Thyroid gland (tissue), 4 donors: ENCODE measurements at regions not wholly inside any gene's neighbourhood (a gene's known extent, or its start where the extent isn't known, plus 50 kb on each side); places are given as distances from the start of the nearest gene placed in this dataset.

Experiments used
- DNase-seq, 2 donors: peaks; one replicate each; pipeline ENCODE4 v3.0.0-alpha.2; 2019
- H3K27ac ChIP-seq, 3 donors: fragments of 200-600 bp; sonication (generic); 1 replicate in 2 of 3; 2 replicates in 1 of 3; pipeline ENCODE4 v1.5.1; 2016 to 2019; ENCODE audit warnings: mild to moderate bottlenecking in 1 of 3, moderate library complexity in 1 of 3
- H3K27me3 ChIP-seq: fragments of 200-600 bp; sonication (generic); one replicate; pipeline ENCODE4 v1.5.1; 2019
- H3K36me3 ChIP-seq, 2 donors: fragments of 200-600 bp; sonication (generic); one replicate each; pipeline ENCODE4 v1.5.1; 2016 to 2019
- H3K4me1 ChIP-seq, 2 donors: fragments of 200-600 bp; sonication (generic); one replicate each; pipeline ENCODE4 v1.5.1; 2017 to 2019
- H3K4me3 ChIP-seq, 3 donors: fragments of 200-600 bp; sonication (generic); replicated peaks in 1 of 3; 1 replicate in 2 of 3; 2 replicates in 1 of 3; pipeline ENCODE4 v1.5.1; 2016; ENCODE audit warnings: mild to moderate bottlenecking in 1 of 3
- H3K9me3 ChIP-seq: fragments of 200-600 bp; sonication (generic); one replicate; pipeline ENCODE4 v1.5.1; 2017
- CTCF ChIP-seq, 6 experiments: fragments of 200-600 bp in 3 of 6; fragments of 450-650 bp in 3 of 6; sonication (generic) in 3 of 6; IDR thresholded peaks; one replicate each; pipeline ENCODE4 v1.5.1; 2016 to 2019; ENCODE audit warnings: antibody characterized with exemption in 6 of 6, mild to moderate bottlenecking in 2 of 6, inconsistent platforms in 1 of 6, moderate library complexity in 1 of 6
- POLR2A ChIP-seq, 2 donors: fragments of 450-650 bp; IDR thresholded peaks; one replicate each; pipeline ENCODE4 v1.6.1; 2017; ENCODE audit warnings: antibody characterized with exemption in 2 of 2, mild to moderate bottlenecking in 2 of 2, moderate library complexity in 1 of 2
- WGBS, 2 donors: methylation state at CpG; one replicate each; pipeline ENCODE4 v1.1.5; 2017; 5-methylcytosine and 5-hydroxymethylcytosine counted together
- intact Hi-C: fragments of 100-400 bp; cut with DNase I; formaldehyde crosslinking; loops from one replicate; pipeline ENCODE4 v1.15.1; 2023

GRCh38 chr3:127456471-127457093, 134.0 kb downstream of the TPRA1 start:
- Histone ChIP-seq H3K27ac (no peak overlapping the region), H3K4me1 (peaks cover 4 to 22% of the 10 kb centered on the region in 2 donors), H3K27me3 (peaks cover 17% of the 10 kb centered on the region), H3K9me3 (no peaks in the 10 kb centered on the region), H3K36me3 (no peaks in the 10 kb centered on the region), H3K4me3 (no peak overlapping the region)
- TF ChIP-seq POLR2A (IDR thresholded peaks at IDR 0.05), result no peak
- TF ChIP-seq CTCF (IDR thresholded peaks at IDR 0.05), result no peak
- intact Hi-C loops, result loop anchor here (5.0 to 10.0 kb wide), 4 partner anchors 472 to 929 kb away; partner anchors contain the start of gene PLXNA1
- WGBS, 2 donors, result 5 to 10% methylated on average over 11 to 22 of the region's 24 CpGs
- no peak for DNase-seq

GRCh38 chr3:127455541-127456450, 134.7 kb downstream of the TPRA1 start:
- Histone ChIP-seq H3K27me3 (peaks cover 17% of the 10 kb centered on the region), H3K9me3 (no peaks in the 10 kb centered on the region), H3K4me1 (peaks cover 4 to 22% of the 10 kb centered on the region in 2 donors), H3K36me3 (no peaks in the 10 kb centered on the region), H3K27ac (no peak overlapping the region), H3K4me3 (no peak overlapping the region)
- TF ChIP-seq POLR2A (IDR thresholded peaks at IDR 0.05) (no peak), CTCF (IDR thresholded peaks at IDR 0.05) (peak; percentile 53 to 97 (median 91))
- 3% methylated on average over 21 to 31 of the region's 67 CpGs for WGBS, 2 donors
- intact Hi-C loops, result loop anchor here (5.0 to 10.0 kb wide), 4 partner anchors 471 to 928 kb away; partner anchors contain the start of gene PLXNA1
- peak; percentile 73 to 74 for DNase-seq

GRCh38 chr3:127454968-127455367, 135.6 kb downstream of the TPRA1 start:
- Histone ChIP-seq H3K4me1 (peaks cover 4 to 22% of the 10 kb centered on the region in 2 donors), H3K9me3 (no peaks in the 10 kb centered on the region), H3K27ac (no peak overlapping the region), H3K36me3 (no peaks in the 10 kb centered on the region), H3K27me3 (peaks cover 17% of the 10 kb centered on the region), H3K4me3 (no peak overlapping the region)
- intact Hi-C loops, result loop anchor here (5.0 to 10.0 kb wide), 4 partner anchors 470 to 928 kb away; partner anchors contain the start of gene PLXNA1
- WGBS, 2 donors, result 82 to 87% methylated on average over 8 of the region's 8 CpGs
- DNase-seq, result no peak
- TF ChIP-seq CTCF (IDR thresholded peaks at IDR 0.05) (no peak), POLR2A (IDR thresholded peaks at IDR 0.05) (no peak)

GRCh38 chr3:127454051-127454450, 136.5 kb downstream of the TPRA1 start:
- no peak for TF ChIP-seq POLR2A (IDR thresholded peaks at IDR 0.05)
- no peak for TF ChIP-seq CTCF (IDR thresholded peaks at IDR 0.05)
- H3K4me3 ChIP-seq, result no peak overlapping the region
- intact Hi-C loops, result loop anchor here (10.0 kb wide), 2 partner anchors 469 to 699 kb away; partner anchors contain the start of gene PLXNA1
- no peaks in the 10 kb centered on the region for H3K36me3 ChIP-seq
- 79 to 100% methylated on average over 1 of the region's 1 CpG for WGBS, 2 donors
- no peaks in the 10 kb centered on the region for H3K9me3 ChIP-seq
- DNase-seq, result no peak
- no peak overlapping the region for H3K27ac ChIP-seq
- peaks cover 17% of the 10 kb centered on the region for H3K27me3 ChIP-seq
- peaks cover 4 to 22% of the 10 kb centered on the region in 2 donors for H3K4me1 ChIP-seq
